ENCODE measurements at regions not wholly inside any gene's neighbourhood (a gene's known extent, or its start where the extent isn't known, plus 50 kb on each side); places are given as distances from the start of the nearest gene placed in this dataset.

GRCh38 chr9:18118268-18118667 lies 355.7 kb upstream of the ADAMTSL1 start (continued):
- TF ChIP-seq, protein P1, sequence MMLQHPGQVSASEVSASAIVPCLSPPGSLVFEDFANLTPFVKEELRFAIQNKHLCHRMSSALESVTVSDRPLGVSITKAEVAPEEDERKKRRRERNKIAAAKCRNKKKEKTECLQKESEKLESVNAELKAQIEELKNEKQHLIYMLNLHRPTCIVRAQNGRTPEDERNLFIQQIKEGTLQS (IDR thresholded peaks at IDR 0.05): no peak
- TF ChIP-seq, protein P1 (CRISPR knock-in tag; conservative IDR thresholded peaks at IDR 0.05): no peak
- TF ChIP-seq MAFK (IDR thresholded peaks at IDR 0.05; ENCODE audit: low read length) (no peak), HDAC1 (IDR thresholded peaks at IDR 0.05) (no peak)
- TF ChIP-seq, protein P2, sequence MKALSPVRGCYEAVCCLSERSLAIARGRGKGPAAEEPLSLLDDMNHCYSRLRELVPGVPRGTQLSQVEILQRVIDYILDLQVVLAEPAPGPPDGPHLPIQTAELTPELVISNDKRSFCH (CRISPR knock-in tag; IDR thresholded peaks at IDR 0.05): no peak
- TF ChIP-seq, protein P2 (tag; IDR thresholded peaks at IDR 0.05): no peak

GRCh38 chr9:18122171-18122570 lies 351.8 kb upstream of the ADAMTSL1 start:
- no peak overlapping the region for H3K9ac ChIP-seq (ENCODE audit: insufficient read depth in 1 of 2, low read depth in 2 of 2, low read length in 2 of 2)
- H3K4me1 ChIP-seq (replicated peaks in 1 of 2; ENCODE audit: control insufficient read depth in 2 of 2, insufficient read depth in 2 of 2, low read length in 2 of 2): no peaks in the 10 kb centered on the region
- TF ChIP-seq SIX5 (IDR thresholded peaks at IDR 0.05; ENCODE audit: borderline replicate concordance in 1 of 2, insufficient read depth in 1 of 2, low read depth in 1 of 2, low read length in 2 of 2) (no peak), RBM34 (IDR thresholded peaks at IDR 0.05; ENCODE audit: borderline replicate concordance, insufficient read depth, low read length) (no peak), MTA1 (IDR thresholded peaks at IDR 0.05; ENCODE audit: borderline replicate concordance) (no peak), SFPQ (IDR thresholded peaks at IDR 0.05; ENCODE audit: low read depth, low read length) (no peak), ZNF41 (CRISPR knock-in tag; conservative IDR thresholded peaks at IDR 0.05) (no peak), KAT2B (IDR thresholded peaks at IDR 0.05; ENCODE audit: low read depth, low read length) (no peak), POLR2AphosphoS2 (IDR thresholded peaks at IDR 0.05; ENCODE audit: low read length) (no peak), ZNF384 (IDR thresholded peaks at IDR 0.05; ENCODE audit: low read depth, low read length) (no peak)
- TF ChIP-seq, protein P3, sequence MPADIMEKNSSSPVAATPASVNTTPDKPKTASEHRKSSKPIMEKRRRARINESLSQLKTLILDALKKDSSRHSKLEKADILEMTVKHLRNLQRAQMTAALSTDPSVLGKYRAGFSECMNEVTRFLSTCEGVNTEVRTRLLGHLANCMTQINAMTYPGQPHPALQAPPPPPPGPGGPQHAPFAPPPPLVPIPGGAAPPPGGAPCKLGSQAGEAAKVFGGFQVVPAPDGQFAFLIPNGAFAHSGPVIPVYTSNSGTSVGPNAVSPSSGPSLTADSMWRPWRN (IDR thresholded peaks at IDR 0.05; ENCODE audit: low read depth): no peak
- TF ChIP-seq, protein P4, sequence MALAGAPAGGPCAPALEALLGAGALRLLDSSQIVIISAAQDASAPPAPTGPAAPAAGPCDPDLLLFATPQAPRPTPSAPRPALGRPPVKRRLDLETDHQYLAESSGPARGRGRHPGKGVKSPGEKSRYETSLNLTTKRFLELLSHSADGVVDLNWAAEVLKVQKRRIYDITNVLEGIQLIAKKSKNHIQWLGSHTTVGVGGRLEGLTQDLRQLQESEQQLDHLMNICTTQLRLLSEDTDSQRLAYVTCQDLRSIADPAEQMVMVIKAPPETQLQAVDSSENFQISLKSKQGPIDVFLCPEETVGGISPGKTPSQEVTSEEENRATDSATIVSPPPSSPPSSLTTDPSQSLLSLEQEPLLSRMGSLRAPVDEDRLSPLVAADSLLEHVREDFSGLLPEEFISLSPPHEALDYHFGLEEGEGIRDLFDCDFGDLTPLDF (CRISPR knock-in tag; IDR thresholded peaks at IDR 0.05): no peak
- ATAC-seq (no peak), FAIRE-seq (no peak), DNase-seq (ENCODE audit: extremely low read depth in 1 of 4, low spot score in 3 of 4) (no peak)
- no peaks in the 10 kb centered on the region for H3K79me2 ChIP-seq (ENCODE audit: control insufficient read depth, insufficient read depth, low read length)
- no peaks in the 10 kb centered on the region for H3K9me1 ChIP-seq (ENCODE audit: control insufficient read depth, insufficient read depth, low read length)
- intact Hi-C loops (cut with micrococcal nuclease): no loop called here
- H3K36me3 ChIP-seq (ENCODE audit: control insufficient read depth, insufficient read depth, low read length): no peaks in the 10 kb centered on the region
- no peak overlapping the region for H3K4me3 ChIP-seq
- H3K4me2 ChIP-seq (ENCODE audit: insufficient read depth, low read length): no peak overlapping the region
- in situ Hi-C loops (cut with MboI): no loop called here
- 0% methylated on average over 1 of the region's 1 CpG for WGBS (ENCODE audit: insufficient coverage, low coverage, missing lambda C conversion rate)
- CTCF ChIA-PET (ENCODE audit: low intra/inter-chr PET ratio): no interaction called here
- H3K27ac ChIP-seq (ENCODE audit: extremely low read depth, low read depth, low read length): no peak overlapping the region
- no TSS peak for BruUV-seq (replicated peaks)
- no peaks in the 10 kb centered on the region for H3K27me3 ChIP-seq (ENCODE audit: control insufficient read depth in 2 of 2, insufficient read depth in 2 of 2, low read length in 2 of 2)
- POLR2A ChIA-PET: no interaction called here
- H3K9me3 ChIP-seq (replicated peaks; ENCODE audit: control insufficient read depth, insufficient read depth, low read depth, low read length): no peaks in the 10 kb centered on the region
- no peaks in the 10 kb centered on the region for H4K20me1 ChIP-seq (replicated peaks; ENCODE audit: control insufficient read depth, insufficient read depth, low read length)
- no peak overlapping the region for H2AFZ ChIP-seq (ENCODE audit: low read depth, low read length)

Data from K562 (cell line).